ENCODE measurements at regions not wholly inside any gene's neighbourhood (a gene's known extent, or its start where the extent isn't known, plus 50 kb on each side); places are given as distances from the start of the nearest gene placed in this dataset.

GRCh38 chr6:71463061-71463460, 174.4 kb downstream of the OGFRL1 start:
- TF ChIP-seq CTCF (IDR thresholded peaks at IDR 0.05) (no peak), POLR2AphosphoS5 (IDR thresholded peaks at IDR 0.05) (peak; percentile 65), POLR2A (IDR thresholded peaks at IDR 0.05) (no peak)

Data from prostate gland (tissue), 2 donors.